AG09319 (cell line): ENCODE measurements at regions not wholly inside any gene's neighbourhood (a gene's known extent, or its start where the extent isn't known, plus 50 kb on each side); places are given as distances from the start of the nearest gene placed in this dataset.

ENCODE experiments used
- DNase-seq: peaks from one replicate; pipeline ENCODE4 v3.0.0-alpha.2; 2010; ENCODE audit warnings: low read depth; ENCODE audit errors: extremely low read depth
- CTCF ChIP-seq: IDR thresholded peaks from 2 replicates; pipeline ENCODE4 v1.5.1; 2011; ENCODE audit warnings: low read depth, mild to moderate bottlenecking, inconsistent platforms, low read length, moderate library complexity

- no peak for TF ChIP-seq CTCF
- DNase-seq, result no peak
Measured at GRCh38 chr5:63811286-63811685, 151.0 kb downstream of the HTR1A start.

GRCh38 chr5:63805151-63805550, 157.1 kb downstream of the HTR1A start:
- DNase-seq, result no peak
- no peak for TF ChIP-seq CTCF

- no peak for TF ChIP-seq CTCF
- DNase-seq, result no peak
Measured at GRCh38 chr5:63803165-63803564, 159.1 kb downstream of the HTR1A start.

- DNase-seq, result no peak
- no peak for TF ChIP-seq CTCF
Measured at GRCh38 chr5:63794979-63795378, 167.3 kb downstream of the HTR1A start.

GRCh38 chr5:63794296-63794695, 167.9 kb downstream of the HTR1A start:
- DNase-seq, result no peak
- no peak for TF ChIP-seq CTCF

GRCh38 chr5:63774939-63775338, 187.3 kb downstream of the HTR1A start:
- TF ChIP-seq CTCF, result no peak
- no peak for DNase-seq

- TF ChIP-seq CTCF, result no peak
Measured at GRCh38 chr5:63768221-63768620, 194.0 kb downstream of the HTR1A start.

More at GRCh38 chr5:63768221-63768620, 194.0 kb downstream of the HTR1A start:
- DNase-seq, result no peak
